Natural killer cell (primary cell): ENCODE measurements at regions not wholly inside any gene's neighbourhood (a gene's known extent, or its start where the extent isn't known, plus 50 kb on each side); places are given as distances from the start of the nearest gene placed in this dataset.

Experiments
- ATAC-seq, 3 donors: fragments of 150-1000 bp in 2 of 3; fragments of 200-7000 bp in 1 of 3; cut with Tn5 transposase; 1 replicate in 1 of 3; 2 replicates in 2 of 3; pipeline ENCODE4 v1.10.0; 2021; ENCODE audit warnings: mild to moderate bottlenecking in 2 of 3, moderate library complexity in 2 of 3
- DNase-seq, 2 donors: peaks; one replicate each; pipeline versions ENCODE4 v3.0.0 to v3.0.0-alpha.2; 2013 to 2021; ENCODE audit warnings: mixed read lengths in 1 of 2
- H3K27ac ChIP-seq: one replicate; pipeline ENCODE4 v1.5.1; 2013; ENCODE audit warnings: mild to moderate bottlenecking, low read length
- H3K27me3 ChIP-seq: one replicate; pipeline ENCODE4 v1.6.1; 2013; ENCODE audit warnings: low read length; ENCODE audit not compliant: control insufficient read depth, insufficient read depth
- H3K36me3 ChIP-seq: one replicate; pipeline ENCODE4 v1.6.1; 2013; ENCODE audit warnings: low read length; ENCODE audit not compliant: control insufficient read depth, insufficient read depth
- H3K4me1 ChIP-seq: one replicate; pipeline ENCODE4 v1.6.1; 2013; ENCODE audit warnings: low read length; ENCODE audit not compliant: control insufficient read depth, insufficient read depth
- H3K4me3 ChIP-seq: one replicate; pipeline ENCODE4 v1.5.1; 2013; ENCODE audit warnings: low read length
- H3K9me3 ChIP-seq: one replicate; pipeline ENCODE4 v1.6.1; 2013; ENCODE audit warnings: low read length; ENCODE audit not compliant: control insufficient read depth, insufficient read depth
- H3K27ac Mint-ChIP-seq, 2 donors: one replicate each; pipeline ENCODE4 v1.8.0; 2022; ENCODE audit warnings: mild to moderate bottlenecking in 2 of 2, mixed read lengths in 2 of 2, moderate library complexity in 1 of 2
- H3K27me3 Mint-ChIP-seq, 2 donors: one replicate each; pipeline ENCODE4 v1.8.0; 2022; ENCODE audit warnings: low read depth in 2 of 2, mixed read lengths in 2 of 2
- H3K36me3 Mint-ChIP-seq: one replicate; pipeline ENCODE4 v1.8.0; 2022; ENCODE audit warnings: mixed read lengths
- H3K4me1 Mint-ChIP-seq, 2 donors: one replicate each; pipeline ENCODE4 v1.8.0; 2022; ENCODE audit warnings: mixed read lengths in 2 of 2
- H3K4me3 Mint-ChIP-seq: one replicate; pipeline ENCODE4 v1.8.0; 2022; ENCODE audit warnings: mild to moderate bottlenecking, moderate library complexity, mixed read lengths
- H3K9me3 Mint-ChIP-seq, 2 donors: one replicate each; pipeline ENCODE4 v1.8.0; 2022; ENCODE audit warnings: mixed read lengths in 2 of 2
- CTCF ChIP-seq: fragments of 200-600 bp; IDR thresholded peaks from one replicate; pipeline ENCODE4 v1.8.0; 2022; ENCODE audit warnings: antibody characterized with exemption
- WGBS: methylation state at CpG from one replicate; pipeline ENCODE4 v1.1.7; 2013; ENCODE audit warnings: missing lambda C conversion rate; ENCODE audit not compliant: insufficient coverage; 5-methylcytosine and 5-hydroxymethylcytosine counted together
- intact Hi-C: fragments of 100-400 bp; cut with micrococcal nuclease; formaldehyde crosslinking; loops from one replicate; pipeline ENCODE4 v1.14.2; 2022

- Mint-ChIP-seq H3K36me3 (no peaks in the 10 kb centered on the region), H3K9me3 (no peaks in the 10 kb centered on the region), H3K27me3 (peaks cover 6 to 7% of the 10 kb centered on the region in 2 donors), H3K27ac (no peak overlapping the region), H3K4me1 (no peaks in the 10 kb centered on the region), H3K4me3 (no peak overlapping the region)
- Histone ChIP-seq H3K9me3 (no peaks in the 10 kb centered on the region), H3K4me1 (no peaks in the 10 kb centered on the region), H3K4me3 (no peak overlapping the region), H3K27ac (no peak overlapping the region), H3K36me3 (no peaks in the 10 kb centered on the region), H3K27me3 (no peaks in the 10 kb centered on the region)
- WGBS, result 32% methylated on average over 7 of the region's 7 CpGs
- ATAC-seq (no peak), DNase-seq (no peak)
- intact Hi-C loops, result no loop called here
- no peak for TF ChIP-seq CTCF
Measured at GRCh38 chr4:3677748-3678070, 88.5 kb upstream of the ADRA2C start.

DNA sequence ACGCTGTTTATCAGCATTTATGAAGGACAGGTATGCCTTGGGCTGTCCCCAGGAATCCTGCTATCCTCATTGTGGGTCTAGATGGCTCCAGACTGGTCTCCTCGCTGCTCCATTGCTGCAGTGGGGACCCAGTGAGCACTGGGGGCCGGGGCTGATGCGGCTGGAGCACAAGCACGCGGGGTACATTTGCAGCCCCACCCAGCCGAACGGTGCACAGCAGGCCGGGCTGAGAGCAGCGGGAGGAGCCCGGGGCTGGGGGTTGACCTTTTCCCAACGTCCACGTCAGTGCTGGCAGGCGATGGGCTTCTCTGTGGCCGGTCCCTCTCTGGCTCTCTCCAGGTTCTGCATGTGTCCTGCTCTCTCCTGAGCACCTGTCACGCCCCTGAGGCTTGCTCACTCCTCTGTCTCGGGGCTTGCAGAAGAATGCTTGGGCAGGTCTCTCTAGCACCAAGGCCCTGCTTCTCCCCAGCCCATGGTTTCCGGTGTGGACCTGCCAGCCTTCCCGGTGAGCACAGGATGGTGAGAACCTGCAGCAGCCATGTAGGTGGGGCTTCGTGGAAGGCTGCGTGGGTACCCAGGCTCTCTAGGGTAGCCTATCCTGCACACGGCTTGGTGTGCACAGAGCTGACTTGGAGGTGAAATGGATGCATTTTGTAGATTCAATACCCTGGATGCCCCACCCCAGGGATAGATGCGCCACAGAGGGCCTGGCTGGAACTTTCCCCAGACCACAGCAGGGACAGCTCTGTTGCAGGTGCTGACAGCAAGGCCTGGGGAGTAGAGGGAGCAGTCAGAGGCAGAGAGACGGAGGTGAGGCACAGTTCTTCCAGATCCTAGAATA lies 89.1 kb upstream of the ADRA2C start:
- no peak for DNase-seq
- Mint-ChIP-seq H3K9me3 (no peaks in the 10 kb centered on the region), H3K27ac (no peak overlapping the region), H3K27me3 (peaks cover 6 to 7% of the 10 kb centered on the region in 2 donors), H3K4me1 (no peaks in the 10 kb centered on the region), H3K4me3 (no peak overlapping the region), H3K36me3 (no peaks in the 10 kb centered on the region)
- no peak for TF ChIP-seq CTCF
- 85% methylated on average over 24 of the region's 24 CpGs for WGBS
- Histone ChIP-seq H3K4me1 (no peaks in the 10 kb centered on the region), H3K9me3 (no peaks in the 10 kb centered on the region), H3K27ac (no peak overlapping the region), H3K27me3 (no peaks in the 10 kb centered on the region), H3K4me3 (no peak overlapping the region), H3K36me3 (no peaks in the 10 kb centered on the region)
- no peak for ATAC-seq
- intact Hi-C loops, result no loop called here

DNA sequence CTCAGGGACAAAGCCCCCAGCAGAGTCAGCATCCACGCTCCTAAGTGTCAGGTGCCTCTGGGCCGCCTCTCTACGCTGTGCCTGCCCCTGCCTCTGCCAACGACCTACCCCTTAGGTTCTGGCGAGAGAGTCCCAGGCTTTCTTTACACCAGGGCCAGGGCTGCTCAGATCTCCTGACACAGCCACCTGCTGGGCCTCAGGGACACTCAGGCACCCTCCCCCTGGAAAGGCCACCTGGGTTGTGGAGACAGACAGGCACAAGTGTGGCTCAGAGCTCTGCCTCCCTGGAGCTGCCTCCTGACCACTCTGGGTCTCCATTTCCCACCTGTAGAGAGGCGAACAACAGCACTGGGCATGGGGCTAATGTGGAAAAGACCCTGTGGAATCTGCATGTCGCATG lies 90.0 kb upstream of the ADRA2C start:
- Histone ChIP-seq H3K9me3 (no peaks in the 10 kb centered on the region), H3K27ac (no peak overlapping the region), H3K4me3 (no peak overlapping the region), H3K27me3 (no peaks in the 10 kb centered on the region), H3K4me1 (no peaks in the 10 kb centered on the region), H3K36me3 (no peaks in the 10 kb centered on the region)
- no peak overlapping the region for H3K27ac Mint-ChIP-seq
- ATAC-seq (no peak), DNase-seq (no peak)
- H3K4me3 Mint-ChIP-seq, result no peak overlapping the region
- no peaks in the 10 kb centered on the region for H3K4me1 Mint-ChIP-seq
- H3K9me3 Mint-ChIP-seq, result no peaks in the 10 kb centered on the region
- intact Hi-C loops, result no loop called here
- peaks cover 6 to 7% of the 10 kb centered on the region in 2 donors for H3K27me3 Mint-ChIP-seq
- WGBS, result 87% methylated on average over 7 of the region's 7 CpGs
- no peak for TF ChIP-seq CTCF
- no peaks in the 10 kb centered on the region for H3K36me3 Mint-ChIP-seq
